ENCODE measurements at regions not wholly inside any gene's neighbourhood (a gene's known extent, or its start where the extent isn't known, plus 50 kb on each side); places are given as distances from the start of the nearest gene placed in this dataset.

DNA sequence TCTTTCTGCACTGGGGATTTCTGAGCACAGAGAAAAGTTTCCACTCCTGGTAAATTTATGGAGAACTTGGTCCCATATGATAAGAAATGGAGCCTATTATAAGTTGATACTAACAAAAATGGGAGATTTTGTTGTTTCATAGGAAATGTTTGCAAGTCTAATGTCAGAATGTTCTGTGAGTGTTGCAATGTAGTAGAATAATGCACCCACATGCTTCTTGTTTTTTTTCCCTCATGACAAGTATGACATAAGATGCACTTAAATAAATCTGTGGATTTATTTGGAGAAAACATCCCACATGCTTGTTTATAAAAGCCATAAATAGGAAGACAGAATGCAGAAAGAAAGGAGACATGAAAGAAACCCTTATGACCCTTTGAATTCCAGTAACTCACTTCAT, 50.8 kb upstream of the KCNJ6 start:
- DNase-seq: no peak
- in situ Hi-C loops (cut with HindIII; ENCODE audit: low pct_ligation_motif_present, low pct_unique_long_range_greater_than_20kb, low sequenced_read_pairs): no loop called here

DNA sequence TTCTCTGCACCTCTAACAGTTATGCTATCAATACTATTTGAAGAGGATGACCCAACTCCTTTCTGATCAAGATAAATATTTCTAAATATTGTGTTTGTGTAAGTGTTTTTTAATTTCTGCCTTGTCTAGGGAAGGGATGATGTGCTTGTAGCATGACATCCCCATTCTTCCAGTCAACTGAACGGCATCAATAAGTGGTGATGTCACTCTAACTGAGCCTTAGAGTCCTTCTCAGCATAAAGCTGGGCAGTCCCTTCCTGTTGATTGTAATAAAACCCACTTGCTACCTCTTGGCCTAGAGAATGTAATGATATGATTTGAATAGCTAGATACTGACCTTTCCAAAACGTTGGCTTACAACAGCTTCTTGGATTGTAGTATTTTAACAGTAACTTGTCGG, 52.5 kb upstream of the KCNJ6 start:
- DNase-seq: no peak
- in situ Hi-C loops (cut with HindIII; ENCODE audit: low pct_ligation_motif_present, low pct_unique_long_range_greater_than_20kb, low sequenced_read_pairs): no loop called here

DNA sequence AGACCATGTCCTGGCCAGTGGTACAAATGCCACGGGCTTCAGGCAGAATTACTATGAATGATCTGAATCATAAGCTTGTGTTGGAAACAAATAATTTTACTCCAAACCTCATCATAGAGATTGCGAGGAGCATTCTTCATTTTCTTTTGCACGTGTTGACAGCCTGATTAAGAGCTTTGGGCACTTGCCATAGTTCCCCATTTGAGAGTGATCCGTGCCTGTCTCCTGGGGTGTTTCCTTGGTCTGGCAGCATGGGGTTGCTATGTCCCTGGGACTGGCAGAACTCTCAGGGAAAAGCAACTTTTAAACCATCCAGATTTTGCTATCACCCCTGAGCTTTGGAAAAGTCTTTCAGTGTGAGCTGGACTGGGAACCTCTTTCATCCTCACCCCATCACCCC, 54.3 kb upstream of the KCNJ6 start:
- DNase-seq: no peak
- in situ Hi-C loops (cut with HindIII; ENCODE audit: low pct_ligation_motif_present, low pct_unique_long_range_greater_than_20kb, low sequenced_read_pairs): no loop called here

DNA sequence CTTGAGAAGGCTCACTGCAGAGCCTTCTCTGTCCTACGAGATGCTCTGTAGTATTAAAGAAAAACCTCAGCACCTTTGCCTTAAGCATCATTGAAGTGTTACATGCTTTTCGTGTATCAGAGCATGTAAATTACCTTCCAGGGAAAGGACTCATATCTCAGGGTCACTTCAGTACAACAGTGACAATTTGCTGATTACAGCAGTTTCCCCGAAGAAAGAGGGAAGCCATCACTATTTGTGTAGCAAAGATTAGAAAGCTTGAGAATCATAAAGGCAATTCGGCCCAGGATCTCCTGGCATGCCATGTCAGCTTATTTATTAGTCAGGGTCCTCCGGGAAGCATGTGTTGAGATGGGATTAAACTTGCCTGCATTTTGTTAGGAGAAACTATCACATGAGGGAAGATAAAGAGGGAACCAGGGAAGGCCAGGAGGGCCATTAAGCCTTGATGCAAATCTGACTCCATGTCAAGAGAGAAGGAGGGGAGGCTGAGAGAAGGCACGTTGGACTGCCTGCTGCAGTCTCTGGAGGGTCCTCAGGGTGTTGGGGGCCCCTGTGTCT, 55.2 kb upstream of the KCNJ6 start:
- in situ Hi-C loops (cut with HindIII; ENCODE audit: low pct_ligation_motif_present, low pct_unique_long_range_greater_than_20kb, low sequenced_read_pairs): no loop called here
- DNase-seq: no peak

DNA sequence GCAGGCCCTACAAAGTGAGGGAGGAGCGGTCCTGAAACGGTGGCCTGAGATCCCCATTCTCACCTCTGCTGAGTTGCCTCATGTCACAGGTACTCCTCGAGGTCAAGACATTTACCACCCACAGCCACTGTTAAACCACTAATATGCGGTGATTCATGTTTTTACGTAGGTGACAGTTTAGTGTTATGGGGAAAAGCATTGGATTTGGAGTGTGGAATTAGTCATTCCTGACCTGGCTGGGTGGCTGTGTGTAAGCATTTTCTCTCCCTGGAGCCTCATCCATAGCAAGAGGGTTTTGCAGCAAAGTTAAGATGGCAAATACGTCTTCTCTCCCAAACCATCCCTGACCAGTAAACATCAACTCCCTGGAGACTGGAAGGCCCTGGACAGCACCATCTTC, 57.8 kb upstream of the KCNJ6 start:
- in situ Hi-C loops (cut with HindIII; ENCODE audit: low pct_ligation_motif_present, low pct_unique_long_range_greater_than_20kb, low sequenced_read_pairs): no loop called here
- peak; percentile 7 for DNase-seq

DNA sequence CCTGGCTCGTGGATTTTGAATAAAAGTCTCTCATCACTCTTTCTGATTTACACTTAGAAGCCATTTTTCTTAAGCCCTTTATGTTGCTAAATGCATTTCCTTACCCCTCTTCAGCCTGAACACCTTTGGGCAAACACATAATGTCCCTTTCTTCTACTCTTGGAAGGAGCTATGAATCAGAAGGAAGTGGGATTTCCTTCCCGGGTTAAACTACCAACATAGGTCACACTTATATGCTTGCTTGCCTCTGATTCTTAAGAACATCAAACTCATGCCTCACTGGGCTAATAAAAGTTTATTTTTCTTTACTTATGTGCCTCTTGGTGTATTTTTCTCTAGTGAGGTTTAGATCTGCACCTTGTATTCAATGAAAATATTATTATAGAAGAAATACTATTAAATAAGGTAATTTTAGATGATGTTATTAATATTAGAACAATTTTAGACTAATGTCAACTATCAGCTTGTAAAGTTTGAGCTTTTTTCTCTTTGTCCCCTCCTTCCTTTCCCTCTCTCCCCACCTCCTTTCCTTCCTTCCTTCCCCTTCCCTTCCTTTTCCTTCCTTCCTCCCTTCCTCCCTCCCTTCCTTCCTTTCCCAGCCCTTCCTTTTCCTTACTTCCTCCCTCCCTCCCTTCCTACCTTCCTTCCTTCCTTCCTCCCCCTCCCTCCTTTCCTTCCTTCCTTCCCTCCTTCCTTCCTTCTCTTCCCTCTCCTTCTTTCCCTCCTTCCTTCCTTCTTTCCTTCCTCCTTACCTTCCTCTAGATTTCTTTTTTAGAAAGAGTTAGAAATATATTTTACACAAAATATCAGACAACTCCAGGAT, 66.5 kb upstream of the KCNJ6 start:
- in situ Hi-C loops (cut with HindIII; ENCODE audit: low pct_ligation_motif_present, low pct_unique_long_range_greater_than_20kb, low sequenced_read_pairs): no loop called here
- no peak for DNase-seq

DNA sequence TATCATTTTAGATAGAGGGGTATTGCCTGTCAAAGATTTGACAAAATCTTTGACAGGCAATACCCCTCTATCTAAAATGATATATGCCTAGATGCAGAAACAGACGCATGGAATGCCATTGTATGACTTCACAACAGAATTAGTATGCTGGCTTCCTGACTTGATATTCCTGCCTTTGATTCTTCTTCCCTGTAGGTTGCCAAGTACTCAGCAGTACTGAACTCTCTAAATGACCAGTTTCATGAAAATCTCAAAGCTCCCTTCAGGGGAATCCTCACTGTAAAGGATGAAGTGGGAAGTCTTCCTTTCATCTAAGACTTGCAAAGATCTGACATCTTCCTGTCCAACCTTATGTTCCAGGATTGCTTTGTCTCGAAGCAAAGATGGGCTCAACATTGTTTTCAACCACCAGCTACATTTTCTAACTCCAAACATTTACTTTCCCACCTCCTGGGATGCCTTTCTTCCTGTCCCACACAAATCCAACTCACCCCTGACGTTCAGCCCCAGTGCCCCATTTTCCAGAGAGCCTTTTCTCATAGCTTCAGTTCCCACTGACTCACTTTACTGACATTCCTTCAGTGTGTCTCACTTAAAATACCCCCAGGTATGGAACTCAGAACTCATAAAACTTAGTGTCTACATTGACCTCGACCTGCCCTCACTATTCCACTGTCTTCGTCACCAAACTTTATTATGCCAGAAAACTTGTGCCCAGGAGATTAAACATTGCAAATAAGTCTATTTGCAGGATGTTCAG, 67.3 kb upstream of the KCNJ6 start:
- no peak for DNase-seq
- in situ Hi-C loops (cut with HindIII; ENCODE audit: low pct_ligation_motif_present, low pct_unique_long_range_greater_than_20kb, low sequenced_read_pairs): no loop called here

DNA sequence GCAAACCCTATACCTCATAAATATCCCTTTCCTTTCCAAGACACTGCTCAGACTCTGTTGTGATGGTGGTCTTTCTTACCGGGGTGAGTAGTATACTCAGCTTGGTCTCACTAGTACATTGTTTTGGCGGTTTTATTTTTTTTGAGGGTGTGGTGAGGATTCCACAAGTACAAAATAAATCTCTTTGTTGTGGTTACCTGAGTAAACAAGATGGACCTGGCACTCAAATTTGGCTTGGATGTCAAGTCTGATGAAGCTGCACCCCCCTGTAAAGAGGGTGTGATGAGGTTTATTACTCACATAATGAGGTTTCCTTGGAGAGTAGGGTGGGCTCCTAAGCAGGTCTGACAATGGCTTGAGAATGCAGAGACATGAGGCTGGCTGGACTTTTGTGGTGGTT, 68.2 kb upstream of the KCNJ6 start:
- in situ Hi-C loops (cut with HindIII; ENCODE audit: low pct_ligation_motif_present, low pct_unique_long_range_greater_than_20kb, low sequenced_read_pairs): no loop called here
- DNase-seq: no peak

DNA sequence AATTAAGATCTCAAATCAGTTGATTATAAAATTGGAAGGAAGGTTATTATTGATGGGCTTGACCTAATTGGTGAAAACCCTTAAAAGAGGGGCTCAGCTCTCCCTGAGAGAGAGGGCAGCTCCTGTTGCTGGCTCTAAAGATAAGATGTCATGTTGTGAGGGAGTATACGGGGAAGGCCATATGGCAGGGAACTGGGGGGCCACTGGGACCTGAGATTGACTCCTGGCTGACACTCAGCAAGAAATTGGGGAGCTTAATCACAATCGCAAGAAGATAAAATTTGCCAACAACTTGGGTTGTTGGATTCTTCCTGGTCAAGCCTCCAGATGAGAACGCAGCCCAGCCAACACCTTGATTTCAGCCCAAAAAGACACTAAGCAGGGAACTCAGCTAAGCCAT, 69.7 kb upstream of the KCNJ6 start:
- in situ Hi-C loops (cut with HindIII; ENCODE audit: low pct_ligation_motif_present, low pct_unique_long_range_greater_than_20kb, low sequenced_read_pairs): no loop called here
- no peak for DNase-seq

DNA sequence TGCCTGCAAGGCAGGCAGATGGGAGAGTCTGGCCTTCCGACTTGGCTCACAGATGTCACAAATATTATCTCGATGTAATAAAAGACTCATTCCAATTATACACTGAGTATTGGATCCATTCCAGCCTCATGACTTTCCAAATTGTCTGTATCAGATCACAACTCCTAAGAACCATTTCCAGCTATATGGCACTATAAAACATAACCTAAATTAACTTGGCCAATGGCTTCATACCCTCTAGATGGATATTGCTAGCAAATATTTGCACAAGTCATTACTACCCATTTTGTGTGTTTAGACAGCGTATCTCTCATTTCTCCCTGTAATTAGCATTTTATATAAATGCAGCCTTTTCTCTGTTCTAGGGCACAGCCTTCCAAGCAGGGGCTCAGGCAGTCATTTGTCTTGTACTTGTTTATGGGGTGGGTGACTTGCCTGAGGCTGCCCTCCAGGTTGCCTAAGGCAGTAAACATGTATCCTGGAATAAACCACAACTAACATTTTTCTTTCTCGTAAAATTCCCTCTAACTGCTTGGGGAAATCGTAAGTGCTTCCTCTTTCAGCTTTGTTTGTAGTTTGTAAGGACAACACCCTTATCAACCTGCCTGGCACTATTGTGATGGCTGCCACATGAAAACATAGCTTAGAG, 70.6 kb upstream of the KCNJ6 start:
- in situ Hi-C loops (cut with HindIII; ENCODE audit: low pct_ligation_motif_present, low pct_unique_long_range_greater_than_20kb, low sequenced_read_pairs): no loop called here
- no peak for DNase-seq

DNA sequence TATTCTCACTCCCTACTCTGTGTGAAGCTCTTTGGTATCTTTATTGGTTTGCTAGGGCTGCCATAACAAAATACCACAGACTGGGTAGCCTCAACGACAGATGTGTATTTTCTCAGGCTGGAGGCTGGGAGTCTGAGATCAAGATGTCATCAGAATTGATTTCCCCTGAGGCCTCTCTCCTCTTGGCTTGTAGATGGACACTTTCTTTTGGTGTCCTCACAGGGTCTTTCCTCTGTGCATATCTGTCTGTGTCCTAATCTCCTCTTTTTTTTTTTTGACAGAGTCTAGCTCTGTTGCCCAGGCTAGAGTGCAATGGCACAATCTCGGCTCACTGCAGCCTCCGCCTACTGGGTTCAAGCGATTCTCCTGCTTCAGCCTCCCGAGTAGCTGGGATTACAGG, 71.4 kb upstream of the KCNJ6 start:
- in situ Hi-C loops (cut with HindIII; ENCODE audit: low pct_ligation_motif_present, low pct_unique_long_range_greater_than_20kb, low sequenced_read_pairs): no loop called here
- no peak for DNase-seq

DNA sequence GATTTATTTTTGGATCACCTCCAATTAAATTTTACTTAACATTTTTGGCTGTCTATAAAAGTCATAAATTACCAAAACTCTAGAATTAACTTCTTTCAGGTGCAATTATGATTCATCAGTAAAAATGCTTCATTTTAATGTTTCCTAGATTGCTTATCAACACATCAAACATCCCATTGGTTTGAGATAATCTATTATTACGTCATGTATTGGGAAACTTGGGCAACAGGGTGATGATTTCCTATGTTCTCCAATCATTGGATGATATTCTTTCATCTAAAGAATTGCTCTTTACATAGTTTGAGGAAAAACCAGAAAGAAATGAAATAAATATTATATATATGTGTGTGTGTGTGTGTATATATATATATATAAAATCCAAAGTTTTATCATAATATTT, 76.8 kb upstream of the KCNJ6 start:
- in situ Hi-C loops (cut with HindIII; ENCODE audit: low pct_ligation_motif_present, low pct_unique_long_range_greater_than_20kb, low sequenced_read_pairs): no loop called here

DNA sequence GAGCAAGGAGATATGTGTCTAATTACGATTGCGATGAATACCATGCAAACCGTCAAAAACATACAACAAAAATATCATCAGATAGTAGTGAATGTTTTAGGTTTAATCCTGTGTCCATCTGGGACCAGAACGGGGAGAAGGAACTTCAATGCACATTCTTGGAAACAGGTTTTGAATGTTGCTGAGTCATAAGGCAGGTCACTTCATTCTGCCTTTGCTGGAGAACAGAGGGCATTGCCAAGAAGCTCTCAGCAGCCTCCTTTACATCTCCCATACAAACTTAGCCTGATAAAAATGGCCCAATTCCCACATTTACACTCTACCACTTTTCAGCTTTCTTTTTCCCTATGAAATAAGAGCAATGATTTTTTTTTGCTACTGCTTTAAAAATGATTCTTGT, 78.0 kb upstream of the KCNJ6 start:
- DNase-seq: no peak
- in situ Hi-C loops (cut with HindIII; ENCODE audit: low pct_ligation_motif_present, low pct_unique_long_range_greater_than_20kb, low sequenced_read_pairs): no loop called here

More for the DNA sequence above, 76.8 kb upstream of the KCNJ6 start:
- DNase-seq: no peak

DNA sequence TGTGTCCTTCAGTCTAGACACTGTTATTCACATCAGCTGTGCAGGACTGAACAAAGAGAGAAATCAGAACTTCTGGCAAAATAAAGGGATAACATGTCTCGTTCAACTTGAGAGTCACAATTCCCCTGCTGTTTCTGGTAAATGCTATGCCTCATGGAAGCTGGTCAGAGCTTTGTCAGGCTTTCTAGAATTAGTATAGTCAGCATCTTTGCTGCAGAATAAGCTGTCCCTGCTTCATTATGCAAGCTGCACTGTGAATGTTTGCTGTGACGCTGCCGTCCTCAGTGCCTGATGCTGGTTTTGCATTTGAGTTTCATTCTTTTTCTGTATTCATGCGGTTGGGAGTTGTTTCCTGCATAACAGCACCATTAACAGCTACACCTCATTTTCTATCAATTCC, 96.4 kb upstream of the KCNJ6 start:
- DNase-seq: no peak
- in situ Hi-C loops (cut with HindIII; ENCODE audit: low pct_ligation_motif_present, low pct_unique_long_range_greater_than_20kb, low sequenced_read_pairs): no loop called here

DNA sequence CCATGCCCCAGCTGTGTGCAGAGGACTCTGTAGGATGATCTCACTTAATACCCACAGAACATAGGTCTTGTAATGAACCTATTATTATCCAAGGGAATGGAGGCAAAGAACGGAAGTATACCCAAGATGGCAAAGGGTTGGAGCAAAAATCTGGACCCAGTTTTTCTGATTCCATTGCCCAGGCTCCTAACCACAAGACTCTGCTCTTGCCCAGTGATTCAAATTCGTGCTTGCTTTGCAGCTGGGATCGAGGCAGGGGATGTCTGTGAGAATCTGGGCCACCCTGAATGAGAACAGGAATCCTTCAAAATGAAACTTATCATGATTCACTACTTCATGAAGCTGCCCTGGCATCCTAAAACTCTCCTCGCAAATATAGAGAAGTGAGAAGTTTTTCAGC, 97.5 kb upstream of the KCNJ6 start:
- in situ Hi-C loops (cut with HindIII; ENCODE audit: low pct_ligation_motif_present, low pct_unique_long_range_greater_than_20kb, low sequenced_read_pairs): no loop called here
- DNase-seq: no peak

DNA sequence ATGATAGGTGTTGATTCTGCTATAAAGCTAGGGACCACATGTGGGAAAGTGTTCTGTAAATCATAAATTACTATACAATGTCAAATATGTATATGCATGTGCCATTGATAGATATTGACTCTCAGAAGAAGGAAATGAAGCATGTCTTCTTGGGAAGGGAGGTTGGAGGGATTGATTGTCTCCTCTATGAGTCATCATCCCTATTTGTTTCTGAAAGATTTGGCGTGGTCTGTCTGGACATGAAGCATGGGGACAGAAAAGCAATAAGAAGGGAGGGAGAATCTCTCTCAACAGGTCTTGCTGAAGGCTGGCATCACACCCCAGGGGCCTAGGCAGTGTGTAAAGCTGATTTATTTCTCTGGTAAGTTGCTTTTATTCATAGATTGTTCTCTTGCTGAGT, 98.0 kb upstream of the KCNJ6 start:
- no peak for DNase-seq
- in situ Hi-C loops (cut with HindIII; ENCODE audit: low pct_ligation_motif_present, low pct_unique_long_range_greater_than_20kb, low sequenced_read_pairs): no loop called here

DNA sequence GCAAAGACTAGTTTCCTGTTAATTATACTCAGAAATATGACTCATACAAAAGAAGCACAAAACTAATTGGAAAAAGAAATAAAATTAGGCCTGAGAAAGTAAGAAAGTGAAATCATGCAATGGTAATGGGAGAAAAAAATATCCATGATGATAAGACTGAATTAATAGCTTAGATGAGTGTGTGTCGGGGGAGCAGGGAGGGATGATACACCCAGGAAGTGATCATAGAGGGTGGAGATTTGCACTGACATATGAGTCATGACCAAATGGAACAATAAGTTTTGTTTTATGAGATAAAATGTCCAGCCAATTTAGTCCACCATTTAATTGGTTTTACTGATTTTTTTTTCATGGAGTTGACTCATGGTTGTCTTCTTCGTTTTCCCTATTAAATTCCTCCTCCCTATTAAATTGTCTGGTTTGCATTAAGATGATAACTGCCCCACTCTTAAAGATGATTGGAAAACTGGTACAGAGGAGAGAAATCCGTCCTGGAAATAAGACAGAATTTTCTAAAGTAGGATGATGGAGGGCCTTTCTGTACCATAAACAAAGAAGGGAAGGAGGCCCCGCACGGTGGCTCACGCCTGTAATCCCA, 111.7 kb upstream of the KCNJ6 start:
- DNase-seq: no peak

DNA sequence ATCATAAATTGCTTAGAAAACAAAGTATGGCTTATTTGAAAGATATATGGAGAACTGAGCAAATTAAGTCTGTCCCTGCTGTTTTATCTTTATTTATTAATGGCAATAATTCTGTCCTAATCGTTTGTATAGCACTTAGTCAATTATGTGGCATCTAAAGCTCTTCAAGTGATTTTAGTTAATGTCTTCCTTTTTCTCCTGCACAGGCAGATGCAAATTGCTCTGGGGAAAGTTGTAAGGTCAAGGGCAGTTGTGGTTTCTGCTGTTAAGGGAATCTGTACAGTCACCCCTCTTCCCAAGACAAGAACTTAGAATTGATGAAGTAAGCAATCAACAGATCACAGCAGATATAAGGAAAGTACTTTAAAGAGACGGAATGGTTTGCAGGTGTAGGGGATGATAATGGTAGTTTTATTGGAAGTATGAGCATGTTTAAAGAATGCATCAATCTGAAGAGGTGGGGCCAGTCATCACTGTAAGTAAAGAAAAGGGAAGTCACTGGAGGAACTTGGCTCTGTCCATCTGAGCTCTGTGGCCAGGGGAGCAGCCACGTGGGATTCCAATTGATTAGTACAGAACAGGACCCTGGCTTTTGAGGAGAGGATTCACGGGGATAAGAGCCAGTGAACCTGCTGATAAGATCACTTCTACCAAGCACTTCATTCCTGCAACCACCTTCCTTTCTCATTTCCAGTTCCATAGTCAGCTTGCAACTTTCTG, 116.0 kb upstream of the KCNJ6 start:
- DNase-seq: no peak
- in situ Hi-C loops (cut with HindIII; ENCODE audit: low pct_ligation_motif_present, low pct_unique_long_range_greater_than_20kb, low sequenced_read_pairs): no loop called here

More for the DNA sequence above, 111.7 kb upstream of the KCNJ6 start:
- in situ Hi-C loops (cut with HindIII; ENCODE audit: low pct_ligation_motif_present, low pct_unique_long_range_greater_than_20kb, low sequenced_read_pairs): no loop called here

Measured in ACHN (cell line).